ENCODE measurements at regions not wholly inside any gene's neighbourhood (a gene's known extent, or its start where the extent isn't known, plus 50 kb on each side); places are given as distances from the start of the nearest gene placed in this dataset.

GRCh38 chr5:107232788-107233187 is 437.9 kb downstream of the EFNA5 start:
- TF ChIP-seq, protein P1, sequence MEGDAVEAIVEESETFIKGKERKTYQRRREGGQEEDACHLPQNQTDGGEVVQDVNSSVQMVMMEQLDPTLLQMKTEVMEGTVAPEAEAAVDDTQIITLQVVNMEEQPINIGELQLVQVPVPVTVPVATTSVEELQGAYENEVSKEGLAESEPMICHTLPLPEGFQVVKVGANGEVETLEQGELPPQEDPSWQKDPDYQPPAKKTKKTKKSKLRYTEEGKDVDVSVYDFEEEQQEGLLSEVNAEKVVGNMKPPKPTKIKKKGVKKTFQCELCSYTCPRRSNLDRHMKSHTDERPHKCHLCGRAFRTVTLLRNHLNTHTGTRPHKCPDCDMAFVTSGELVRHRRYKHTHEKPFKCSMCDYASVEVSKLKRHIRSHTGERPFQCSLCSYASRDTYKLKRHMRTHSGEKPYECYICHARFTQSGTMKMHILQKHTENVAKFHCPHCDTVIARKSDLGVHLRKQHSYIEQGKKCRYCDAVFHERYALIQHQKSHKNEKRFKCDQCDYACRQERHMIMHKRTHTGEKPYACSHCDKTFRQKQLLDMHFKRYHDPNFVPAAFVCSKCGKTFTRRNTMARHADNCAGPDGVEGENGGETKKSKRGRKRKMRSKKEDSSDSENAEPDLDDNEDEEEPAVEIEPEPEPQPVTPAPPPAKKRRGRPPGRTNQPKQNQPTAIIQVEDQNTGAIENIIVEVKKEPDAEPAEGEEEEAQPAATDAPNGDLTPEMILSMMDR (IDR thresholded peaks at IDR 0.05), result no peak
- TF ChIP-seq POLR2A (IDR thresholded peaks at IDR 0.05), result no peak
- no peak for TF ChIP-seq EP300 (IDR thresholded peaks at IDR 0.05)
